Stimulated activated CD4-positive, alpha-beta T cell treated with anti-CD3 and anti-CD28 coated beads, Interleukin-1b, Interleukin-23, amount 100 ng/mL, for 24 hours (primary cell): ENCODE measurements at regions not wholly inside any gene's neighbourhood (a gene's known extent, or its start where the extent isn't known, plus 50 kb on each side); places are given as distances from the start of the nearest gene placed in this dataset.

Experiments used
- DNase-seq, 4 experiments: peaks; one replicate each; pipeline ENCODE4 v3.0.0-alpha.2; 2020; ENCODE audit warnings: low read depth in 4 of 4, low spot score in 1 of 4

GRCh38 chr6:102344769-102345168, 951.3 kb downstream of the GRIK2 start:
- no peak for DNase-seq

GRCh38 chr6:102340311-102340710, 946.8 kb downstream of the GRIK2 start:
- no peak for DNase-seq

GRCh38 chr6:102333736-102334135, 940.2 kb downstream of the GRIK2 start:
- DNase-seq, result no peak

- no peak for DNase-seq
Observed at GRCh38 chr6:102327697-102328225, 934.3 kb downstream of the GRIK2 start.

- DNase-seq, result no peak
Observed at GRCh38 chr6:102313699-102314098, 920.2 kb downstream of the GRIK2 start.

GRCh38 chr6:102309700-102310099, 916.2 kb downstream of the GRIK2 start:
- no peak for DNase-seq

- no peak for DNase-seq
Observed at GRCh38 chr6:102300350-102300749, 906.8 kb downstream of the GRIK2 start.

- DNase-seq, result no peak
Observed at GRCh38 chr6:102298051-102298450, 904.5 kb downstream of the GRIK2 start.
